ENCODE measurements at regions not wholly inside any gene's neighbourhood (a gene's known extent, or its start where the extent isn't known, plus 50 kb on each side); places are given as distances from the start of the nearest gene placed in this dataset.

- Histone ChIP-seq H3K79me2 (ENCODE audit: insufficient read depth, low read depth, low read length) (no peaks in the 10 kb centered on the region), H4K20me1 (ENCODE audit: insufficient read depth, low read length) (no peaks in the 10 kb centered on the region), H3K4me1 (ENCODE audit: insufficient read depth, low read length, poor library complexity, severe bottlenecking) (no peaks in the 10 kb centered on the region), H3K36me3 (ENCODE audit: insufficient read depth, low read length) (no peaks in the 10 kb centered on the region), H3K27ac (ENCODE audit: low read depth, low read length, poor library complexity, severe bottlenecking) (no peak overlapping the region), H3K9me3 (ENCODE audit: low read length) (no peaks in the 10 kb centered on the region), H2AFZ (ENCODE audit: low read length) (no peak overlapping the region), H3K9me2 (ENCODE audit: insufficient read depth, low read length) (no peaks in the 10 kb centered on the region), H3K4me2 (ENCODE audit: low read length) (no peak overlapping the region), H3K4me3 (ENCODE audit: low read depth, low read length, poor library complexity, severe bottlenecking) (no peak overlapping the region)
- TF ChIP-seq CTCF (conservative IDR thresholded peaks at IDR 0.05; ENCODE audit: low read length), result no peak
- no peak for TF ChIP-seq EZH2phosphoT487 (IDR thresholded peaks at IDR 0.05; ENCODE audit: borderline replicate concordance, low read depth, low read length)
- no peak for DNase-seq (ENCODE audit: low spot score)
- no TSS peak for BruUV-seq (replicated peaks)
- ChIA-PET POLR2A (no interaction called here), CTCF (ENCODE audit: unreplicated experiment) (no interaction called here)
- intact Hi-C loops (cut with micrococcal nuclease; ENCODE audit: unreplicated experiment), result no loop called here
Measured at GRCh38 chr2:217732992-217733391, 269.8 kb downstream of the TNS1 start.

- no peak for TF ChIP-seq EZH2phosphoT487 (IDR thresholded peaks at IDR 0.05; ENCODE audit: borderline replicate concordance, low read depth, low read length)
- TF ChIP-seq CTCF (conservative IDR thresholded peaks at IDR 0.05; ENCODE audit: low read length), result no peak
- H3K9me3 ChIP-seq (ENCODE audit: low read length), result no peaks in the 10 kb centered on the region
- H3K79me2 ChIP-seq (ENCODE audit: insufficient read depth, low read depth, low read length), result no peaks in the 10 kb centered on the region
- H3K9me2 ChIP-seq (ENCODE audit: insufficient read depth, low read length), result no peaks in the 10 kb centered on the region
- H2AFZ ChIP-seq (ENCODE audit: low read length), result no peak overlapping the region
- no TSS peak for BruUV-seq (replicated peaks)
- no peaks in the 10 kb centered on the region for H3K36me3 ChIP-seq (ENCODE audit: insufficient read depth, low read length)
- H4K20me1 ChIP-seq (ENCODE audit: insufficient read depth, low read length), result no peaks in the 10 kb centered on the region
- ChIA-PET POLR2A (no interaction called here), CTCF (ENCODE audit: unreplicated experiment) (no interaction called here)
- intact Hi-C loops (cut with micrococcal nuclease; ENCODE audit: unreplicated experiment), result no loop called here
- no peak overlapping the region for H3K27ac ChIP-seq (ENCODE audit: low read depth, low read length, poor library complexity, severe bottlenecking)
- DNase-seq (ENCODE audit: low spot score), result no peak
- H3K4me1 ChIP-seq (ENCODE audit: insufficient read depth, low read length, poor library complexity, severe bottlenecking), result no peaks in the 10 kb centered on the region
- no peak overlapping the region for H3K4me2 ChIP-seq (ENCODE audit: low read length)
- H3K4me3 ChIP-seq (ENCODE audit: low read depth, low read length, poor library complexity, severe bottlenecking), result no peak overlapping the region
Measured at GRCh38 chr2:217731805-217732204, 271.0 kb downstream of the TNS1 start.

GRCh38 chr2:217729421-217730053, 273.3 kb downstream of the TNS1 start:
- Histone ChIP-seq H3K9me3 (ENCODE audit: low read length) (no peaks in the 10 kb centered on the region), H3K9me2 (ENCODE audit: insufficient read depth, low read length) (no peaks in the 10 kb centered on the region), H4K20me1 (ENCODE audit: insufficient read depth, low read length) (no peaks in the 10 kb centered on the region), H3K4me2 (ENCODE audit: low read length) (no peak overlapping the region), H2AFZ (ENCODE audit: low read length) (no peak overlapping the region), H3K36me3 (ENCODE audit: insufficient read depth, low read length) (no peaks in the 10 kb centered on the region), H3K79me2 (ENCODE audit: insufficient read depth, low read depth, low read length) (no peaks in the 10 kb centered on the region), H3K27ac (ENCODE audit: low read depth, low read length, poor library complexity, severe bottlenecking) (no peak overlapping the region), H3K4me1 (ENCODE audit: insufficient read depth, low read length, poor library complexity, severe bottlenecking) (no peaks in the 10 kb centered on the region), H3K4me3 (ENCODE audit: low read depth, low read length, poor library complexity, severe bottlenecking) (no peak overlapping the region)
- POLR2A ChIA-PET, result no interaction called here
- DNase-seq (ENCODE audit: low spot score), result no peak
- no TSS peak for BruUV-seq (replicated peaks)
- intact Hi-C loops (cut with micrococcal nuclease; ENCODE audit: unreplicated experiment), result no loop called here
- TF ChIP-seq EZH2phosphoT487 (IDR thresholded peaks at IDR 0.05; ENCODE audit: borderline replicate concordance, low read depth, low read length) (no peak), CTCF (conservative IDR thresholded peaks at IDR 0.05; ENCODE audit: low read length) (no peak)
- CTCF ChIA-PET (ENCODE audit: unreplicated experiment), result no interaction called here
